ENCODE measurements at regions not wholly inside any gene's neighbourhood (a gene's known extent, or its start where the extent isn't known, plus 50 kb on each side); places are given as distances from the start of the nearest gene placed in this dataset.
A peak's percentile ranks its signal among the peaks of the same experiment; 100 is the strongest.

DNA sequence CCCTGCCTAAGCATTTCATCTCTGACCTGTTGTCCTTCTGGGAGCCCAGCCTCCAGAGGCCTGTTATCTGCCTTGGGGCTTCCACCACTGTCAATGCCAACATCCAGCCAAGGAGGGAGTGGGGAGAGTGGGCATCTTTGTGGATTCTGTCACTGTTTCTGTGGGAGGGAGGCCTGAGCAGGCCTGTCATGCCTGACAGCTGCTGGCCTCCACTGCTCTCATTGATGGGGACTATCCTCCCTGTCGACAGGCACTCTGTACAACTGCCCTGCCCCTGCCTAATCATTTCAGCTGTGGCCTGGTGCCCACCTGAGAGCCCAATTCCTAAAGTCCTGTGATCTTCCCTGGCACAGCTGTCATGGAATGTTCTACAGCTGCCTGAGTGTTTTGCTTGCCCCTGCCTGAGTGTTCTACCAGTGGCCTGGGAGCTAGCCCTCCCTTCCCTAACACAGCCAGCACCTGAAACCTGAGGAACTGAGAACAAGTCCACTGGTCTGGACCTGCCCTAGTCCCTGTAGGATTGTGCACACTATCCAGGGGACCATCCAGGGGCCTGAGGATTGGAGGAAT lies 145.3 kb downstream of the FAM83B start:
- no peaks in the 10 kb centered on the region for H3K27me3 ChIP-seq (ENCODE audit: control insufficient read depth, insufficient read depth, low read length)
- CTCF ChIA-PET, result no interaction called here
- H3K4me3 ChIP-seq (ENCODE audit: low read depth in 2 of 2, low read length in 2 of 2), result no peak overlapping the region
- no peaks in the 10 kb centered on the region for H3K4me1 ChIP-seq (ENCODE audit: control insufficient read depth, insufficient read depth, low read length)
- no peak overlapping the region for H3K27ac ChIP-seq (ENCODE audit: low read length)
- BruUV-seq (replicated peaks), result no TSS peak
- POLR2A ChIA-PET, result no interaction called here
- intact Hi-C loops (cut with micrococcal nuclease; ENCODE audit: unreplicated experiment), result no loop called here
- in situ Hi-C loops (cut with HindIII; ENCODE audit: low pct_unique_long_range_greater_than_20kb, low sequenced_read_pairs), result no loop called here
- no peaks in the 10 kb centered on the region for H3K36me3 ChIP-seq (ENCODE audit: control insufficient read depth, insufficient read depth, low read length)
- TF ChIP-seq POLR2AphosphoS5 (IDR thresholded peaks at IDR 0.05; ENCODE audit: low read depth, low read length) (no peak), TCF7L2 (IDR thresholded peaks at IDR 0.05; ENCODE audit: low read depth, low read length) (no peak), REST (IDR thresholded peaks at IDR 0.05; ENCODE audit: insufficient read depth in 1 of 2, low read depth in 2 of 2, low read length in 1 of 2) (no peak), SIN3A (IDR thresholded peaks at IDR 0.05; ENCODE audit: borderline replicate concordance, insufficient read depth, low read depth, low read length) (no peak)
- TF ChIP-seq, protein P1, sequence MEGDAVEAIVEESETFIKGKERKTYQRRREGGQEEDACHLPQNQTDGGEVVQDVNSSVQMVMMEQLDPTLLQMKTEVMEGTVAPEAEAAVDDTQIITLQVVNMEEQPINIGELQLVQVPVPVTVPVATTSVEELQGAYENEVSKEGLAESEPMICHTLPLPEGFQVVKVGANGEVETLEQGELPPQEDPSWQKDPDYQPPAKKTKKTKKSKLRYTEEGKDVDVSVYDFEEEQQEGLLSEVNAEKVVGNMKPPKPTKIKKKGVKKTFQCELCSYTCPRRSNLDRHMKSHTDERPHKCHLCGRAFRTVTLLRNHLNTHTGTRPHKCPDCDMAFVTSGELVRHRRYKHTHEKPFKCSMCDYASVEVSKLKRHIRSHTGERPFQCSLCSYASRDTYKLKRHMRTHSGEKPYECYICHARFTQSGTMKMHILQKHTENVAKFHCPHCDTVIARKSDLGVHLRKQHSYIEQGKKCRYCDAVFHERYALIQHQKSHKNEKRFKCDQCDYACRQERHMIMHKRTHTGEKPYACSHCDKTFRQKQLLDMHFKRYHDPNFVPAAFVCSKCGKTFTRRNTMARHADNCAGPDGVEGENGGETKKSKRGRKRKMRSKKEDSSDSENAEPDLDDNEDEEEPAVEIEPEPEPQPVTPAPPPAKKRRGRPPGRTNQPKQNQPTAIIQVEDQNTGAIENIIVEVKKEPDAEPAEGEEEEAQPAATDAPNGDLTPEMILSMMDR (IDR thresholded peaks at IDR 0.05), result no peak
- DNase-seq (ENCODE audit: low read depth, low spot score) (no peak), ATAC-seq (no peak)
- peaks cover 4% of the 10 kb centered on the region; the same call in 1 of the 2 replicates for H3K9me3 ChIP-seq (ENCODE audit: control insufficient read depth, insufficient read depth, low read depth, low read length)

GRCh38 chr6:54992789-54993188 lies 146.2 kb downstream of the FAM83B start:
- intact Hi-C loops (cut with micrococcal nuclease; ENCODE audit: unreplicated experiment), result no loop called here

More at GRCh38 chr6:54992789-54993188, 146.2 kb downstream of the FAM83B start:
- DNase-seq (ENCODE audit: low read depth, low spot score), result no peak
- no peak for ATAC-seq
- Histone ChIP-seq H3K4me1 (ENCODE audit: control insufficient read depth, insufficient read depth, low read length) (no peaks in the 10 kb centered on the region), H3K27me3 (ENCODE audit: control insufficient read depth, insufficient read depth, low read length) (no peaks in the 10 kb centered on the region), H3K4me3 (ENCODE audit: low read depth in 2 of 2, low read length in 2 of 2) (no peak overlapping the region), H3K27ac (ENCODE audit: low read length) (no peak overlapping the region), H3K9me3 (ENCODE audit: control insufficient read depth, insufficient read depth, low read depth, low read length) (peaks cover 4% of the 10 kb centered on the region; the same call in 1 of the 2 replicates), H3K36me3 (ENCODE audit: control insufficient read depth, insufficient read depth, low read length) (no peaks in the 10 kb centered on the region)
- TF ChIP-seq, protein P1 (IDR thresholded peaks at IDR 0.05), result peak; percentile 35; the same call in 1 of the 2 replicates
- no peak for TF ChIP-seq REST (IDR thresholded peaks at IDR 0.05; ENCODE audit: insufficient read depth in 1 of 2, low read depth in 2 of 2, low read length in 1 of 2)
- in situ Hi-C loops (cut with HindIII; ENCODE audit: low pct_unique_long_range_greater_than_20kb, low sequenced_read_pairs), result no loop called here
- POLR2A ChIA-PET, result no interaction called here
- CTCF ChIA-PET, result interaction anchor here (0.6 kb wide), 1 partner anchor 1995 kb away, joined by 3 read pairs; no protein-coding TSS in a partner anchor
- BruUV-seq (replicated peaks), result no TSS peak

All from Panc1 (cell line).